Tibial nerve (tissue), 4 donors: ENCODE measurements at regions not wholly inside any gene's neighbourhood (a gene's known extent, or its start where the extent isn't known, plus 50 kb on each side); places are given as distances from the start of the nearest gene placed in this dataset.

Experiments used
- DNase-seq, 2 donors: peaks; one replicate each; pipeline ENCODE4 v3.0.0-alpha.2; 2019; ENCODE audit warnings: low spot score in 2 of 2
- H3K27ac ChIP-seq, 4 donors: fragments of 200-600 bp; sonication (generic) in 3 of 4; one replicate each; pipeline ENCODE4 v1.5.1; 2017 to 2019; ENCODE audit warnings: mild to moderate bottlenecking in 1 of 4
- H3K27me3 ChIP-seq, 2 donors: fragments of 200-600 bp; sonication (generic) in 1 of 2; one replicate each; pipeline versions ENCODE4 v1.5.1 to v1.6.0; 2017 to 2019
- H3K36me3 ChIP-seq, 3 donors: fragments of 200-600 bp; sonication (generic); one replicate each; pipeline ENCODE4 v1.5.1; 2018 to 2019
- H3K4me1 ChIP-seq, 4 donors: fragments of 200-600 bp; sonication (generic) in 3 of 4; one replicate each; pipeline ENCODE4 v1.5.1; 2017 to 2019
- H3K4me3 ChIP-seq, 4 donors: fragments of 200-600 bp; sonication (generic) in 3 of 4; one replicate each; pipeline ENCODE4 v1.5.1; 2017 to 2019; ENCODE audit warnings: mild to moderate bottlenecking in 1 of 4, moderate library complexity in 1 of 4
- H3K9me3 ChIP-seq, 4 donors: fragments of 200-600 bp; sonication (generic) in 3 of 4; one replicate each; pipeline ENCODE4 v1.5.1; 2017 to 2019
- EP300 ChIP-seq, 2 donors: sonication (generic); formaldehyde crosslinking; IDR thresholded peaks; one replicate each; pipeline ENCODE4 v1.6.1; 2017; ENCODE audit warnings: antibody characterized with exemption in 2 of 2, mild to moderate bottlenecking in 1 of 2
- POLR2A ChIP-seq, 2 donors: fragments of 450-650 bp; IDR thresholded peaks; one replicate each; pipeline ENCODE4 v1.6.1; 2017; ENCODE audit warnings: antibody characterized with exemption in 2 of 2, mild to moderate bottlenecking in 2 of 2, moderate library complexity in 2 of 2
- WGBS, 2 donors: methylation state at CpG; one replicate each; pipeline ENCODE4 v1.1.5; 2018; 5-methylcytosine and 5-hydroxymethylcytosine counted together
- TF ChIP-seq, protein P1 (sequence below), 5 experiments: fragments of 200-600 bp in 3 of 5; fragments of 450-650 bp in 2 of 5; sonication (generic) in 3 of 5; IDR thresholded peaks; one replicate each; pipeline ENCODE4 v1.5.1; 2016 to 2019; ENCODE audit warnings: antibody characterized with exemption in 5 of 5, mild to moderate bottlenecking in 3 of 5, moderate library complexity in 2 of 5

DNA sequence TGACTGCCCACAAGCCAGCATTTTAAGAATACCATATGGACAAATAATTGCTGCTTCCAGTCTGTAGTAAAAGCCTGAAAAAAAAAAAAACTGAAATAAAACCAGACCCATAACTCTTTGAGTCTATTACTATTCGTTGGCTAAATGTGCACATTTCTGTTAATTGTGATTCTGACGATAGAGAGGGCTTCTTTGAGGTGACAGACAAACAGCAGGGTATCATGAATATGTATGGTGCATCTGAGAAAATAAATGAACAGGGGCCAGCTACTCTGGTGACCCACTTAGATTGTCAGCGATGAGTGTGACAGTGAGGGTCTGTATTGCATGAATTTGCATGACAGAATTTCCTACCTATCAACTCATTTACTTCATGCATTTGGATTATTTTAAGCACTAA is 427.8 kb upstream of the SOX11 start:
- WGBS, 2 donors, result 60 to 71% methylated on average over 3 of the region's 3 CpGs

DNA sequence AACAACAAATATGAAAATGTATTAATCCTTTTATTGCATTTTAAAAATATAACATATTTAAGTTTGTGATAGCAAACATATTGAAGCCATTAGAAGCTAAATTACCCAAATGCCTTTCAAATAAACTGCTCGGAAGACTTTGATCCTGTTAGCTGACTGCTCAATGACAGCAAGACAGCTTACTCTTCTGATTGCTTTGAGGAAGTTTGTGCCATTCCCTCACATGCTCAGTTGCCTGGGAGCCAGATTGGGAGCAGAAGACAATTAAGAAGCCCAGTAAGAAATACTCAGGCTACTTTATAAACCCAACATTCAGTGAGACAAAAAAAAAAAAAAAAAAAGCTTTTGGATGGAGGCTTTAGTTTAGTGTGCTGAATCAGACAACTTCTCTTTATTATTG is 407.1 kb upstream of the SOX11 start:
- Histone ChIP-seq H3K27ac (no peak overlapping the region), H3K27me3 (no peaks in the 10 kb centered on the region), H3K36me3 (no peaks in the 10 kb centered on the region), H3K9me3 (peaks cover 0 to 11% (median 0%) of the 10 kb centered on the region in 4 donors), H3K4me1 (no peaks in the 10 kb centered on the region), H3K4me3 (no peak overlapping the region)
- WGBS, 2 donors, result 69 to 73% methylated on average over 1 of the region's 1 CpG
- TF ChIP-seq EP300 (IDR thresholded peaks at IDR 0.05), result no peak
- TF ChIP-seq, protein P1, sequence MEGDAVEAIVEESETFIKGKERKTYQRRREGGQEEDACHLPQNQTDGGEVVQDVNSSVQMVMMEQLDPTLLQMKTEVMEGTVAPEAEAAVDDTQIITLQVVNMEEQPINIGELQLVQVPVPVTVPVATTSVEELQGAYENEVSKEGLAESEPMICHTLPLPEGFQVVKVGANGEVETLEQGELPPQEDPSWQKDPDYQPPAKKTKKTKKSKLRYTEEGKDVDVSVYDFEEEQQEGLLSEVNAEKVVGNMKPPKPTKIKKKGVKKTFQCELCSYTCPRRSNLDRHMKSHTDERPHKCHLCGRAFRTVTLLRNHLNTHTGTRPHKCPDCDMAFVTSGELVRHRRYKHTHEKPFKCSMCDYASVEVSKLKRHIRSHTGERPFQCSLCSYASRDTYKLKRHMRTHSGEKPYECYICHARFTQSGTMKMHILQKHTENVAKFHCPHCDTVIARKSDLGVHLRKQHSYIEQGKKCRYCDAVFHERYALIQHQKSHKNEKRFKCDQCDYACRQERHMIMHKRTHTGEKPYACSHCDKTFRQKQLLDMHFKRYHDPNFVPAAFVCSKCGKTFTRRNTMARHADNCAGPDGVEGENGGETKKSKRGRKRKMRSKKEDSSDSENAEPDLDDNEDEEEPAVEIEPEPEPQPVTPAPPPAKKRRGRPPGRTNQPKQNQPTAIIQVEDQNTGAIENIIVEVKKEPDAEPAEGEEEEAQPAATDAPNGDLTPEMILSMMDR (IDR thresholded peaks at IDR 0.05), result no peak
- TF ChIP-seq POLR2A (IDR thresholded peaks at IDR 0.05), result no peak
- no peak for DNase-seq

More for the DNA sequence above, 427.8 kb upstream of the SOX11 start:
- DNase-seq, result no peak
- peaks cover 0 to 2% (median 0%) of the 10 kb centered on the region in 4 donors for H3K9me3 ChIP-seq
- no peaks in the 10 kb centered on the region for H3K27me3 ChIP-seq
- H3K36me3 ChIP-seq, result no peaks in the 10 kb centered on the region
- no peak overlapping the region for H3K4me3 ChIP-seq
- no peaks in the 10 kb centered on the region for H3K4me1 ChIP-seq
- TF ChIP-seq EP300 (IDR thresholded peaks at IDR 0.05) (no peak), POLR2A (IDR thresholded peaks at IDR 0.05) (no peak)
- TF ChIP-seq, protein P1 (IDR thresholded peaks at IDR 0.05), result no peak
- H3K27ac ChIP-seq, result no peak overlapping the region

DNA sequence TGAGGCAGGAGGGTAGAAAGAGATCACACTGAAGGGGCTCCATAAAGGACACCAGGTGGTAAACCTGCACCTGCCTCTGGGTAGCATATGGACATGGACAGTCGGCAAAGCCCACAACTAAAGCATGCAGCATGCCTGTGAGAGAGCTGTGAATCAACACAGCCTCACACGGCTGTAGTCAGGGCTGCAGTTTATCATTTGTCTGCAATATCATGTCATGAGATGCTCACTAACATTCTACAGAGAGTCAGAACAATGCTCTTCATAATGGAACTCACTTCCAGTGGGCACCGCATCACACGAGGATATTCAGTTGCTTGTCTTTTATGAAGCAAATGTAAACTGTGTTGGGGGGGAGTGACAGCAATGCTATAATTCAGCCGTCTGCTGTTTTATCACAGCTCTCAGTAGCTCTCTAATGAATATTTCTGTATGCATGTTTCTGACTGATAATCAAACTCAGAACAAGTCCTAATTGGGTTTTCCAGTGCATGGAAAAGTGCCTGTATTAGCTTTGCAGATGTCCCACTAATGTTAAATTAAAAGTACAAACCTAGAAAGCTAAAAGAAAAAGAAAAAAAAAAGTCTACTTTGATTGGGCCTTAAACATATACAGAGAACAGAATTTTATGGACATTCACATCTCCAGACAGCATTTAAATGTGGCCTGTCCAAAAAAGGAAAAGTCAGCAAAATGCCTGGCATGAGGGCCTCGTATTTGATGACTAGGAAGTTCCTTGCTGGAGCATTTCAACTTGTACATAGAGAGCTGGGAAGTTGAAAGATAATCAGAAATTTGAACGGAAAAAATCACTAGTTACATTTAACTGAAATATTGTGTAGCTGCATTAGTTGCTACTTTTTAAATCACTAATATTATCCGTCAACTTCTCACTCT is 406.1 kb upstream of the SOX11 start:
- TF ChIP-seq, protein P1 (IDR thresholded peaks at IDR 0.05), result no peak
- no peak for TF ChIP-seq EP300 (IDR thresholded peaks at IDR 0.05)
- no peak for TF ChIP-seq POLR2A (IDR thresholded peaks at IDR 0.05)
- no peak for DNase-seq
- H3K27me3 ChIP-seq, result no peaks in the 10 kb centered on the region
- peaks cover 0 to 6% (median 0%) of the 10 kb centered on the region in 4 donors for H3K9me3 ChIP-seq
- H3K36me3 ChIP-seq, result no peaks in the 10 kb centered on the region
- H3K4me1 ChIP-seq, result no peaks in the 10 kb centered on the region
- no peak overlapping the region for H3K4me3 ChIP-seq
- WGBS, 2 donors, result 65 to 66% methylated on average over 8 of the region's 8 CpGs
- no peak overlapping the region for H3K27ac ChIP-seq

DNA sequence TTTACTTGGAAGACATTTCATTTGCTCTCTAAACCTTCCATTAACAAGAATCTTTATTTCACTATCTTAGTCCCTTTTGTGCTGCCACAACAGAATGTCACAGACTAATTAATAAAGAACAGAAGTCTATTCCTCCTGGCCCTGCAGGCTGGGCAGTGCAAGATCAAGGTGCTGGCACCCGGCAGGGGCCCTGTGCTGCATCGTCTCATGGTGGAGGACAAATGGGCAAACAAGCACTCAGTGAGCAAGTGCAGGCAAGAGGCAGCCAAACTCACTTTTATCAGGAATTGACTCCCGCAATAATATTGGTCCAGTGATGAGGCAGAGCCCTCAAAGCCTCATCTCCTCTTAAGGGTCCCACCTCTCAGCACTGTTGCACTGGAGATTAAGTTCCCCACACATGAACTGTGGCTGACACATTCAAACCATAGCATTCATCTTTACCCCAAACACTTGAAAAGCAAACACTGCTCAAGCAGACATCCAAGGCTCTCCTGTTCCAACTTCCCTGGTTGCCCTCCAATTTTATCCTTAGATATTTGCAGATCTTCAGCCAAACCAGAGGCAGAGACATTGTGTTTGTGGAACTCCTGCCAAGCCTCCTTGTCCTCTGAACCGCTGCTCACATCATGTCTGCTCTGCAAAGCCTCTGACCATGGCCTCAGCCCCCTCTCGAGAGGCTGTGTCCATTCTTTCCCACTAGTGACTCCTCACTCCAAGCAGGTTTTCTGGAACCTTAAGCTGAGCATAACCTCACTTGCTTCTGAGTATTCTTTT is 404.4 kb upstream of the SOX11 start:
- Histone ChIP-seq H3K36me3 (no peaks in the 10 kb centered on the region), H3K27me3 (no peaks in the 10 kb centered on the region), H3K4me3 (no peak overlapping the region), H3K9me3 (no peaks in the 10 kb centered on the region), H3K4me1 (no peaks in the 10 kb centered on the region), H3K27ac (no peak overlapping the region)
- no peak for DNase-seq
- TF ChIP-seq EP300 (IDR thresholded peaks at IDR 0.05) (no peak), POLR2A (IDR thresholded peaks at IDR 0.05) (no peak)
- TF ChIP-seq, protein P1 (IDR thresholded peaks at IDR 0.05), result no peak
- 64 to 78% methylated on average over 5 of the region's 5 CpGs for WGBS, 2 donors
